Lower lobe of right lung (tissue), 2 donors: ENCODE measurements at regions not wholly inside any gene's neighbourhood (a gene's known extent, or its start where the extent isn't known, plus 50 kb on each side); places are given as distances from the start of the nearest gene placed in this dataset.
A peak's percentile ranks its signal among the peaks of the same experiment; 100 is the strongest.

Experiments
- ATAC-seq, 2 donors: fragments of 200-7000 bp; cut with Tn5 transposase; one replicate each; pipeline ENCODE4 v1.9.1; 2020 to 2022; ENCODE audit warnings: mild to moderate bottlenecking in 2 of 2, moderate library complexity in 2 of 2
- DNase-seq: peaks from one replicate; pipeline ENCODE4 v3.0.0-alpha.2; 2020
- H3K27ac ChIP-seq: fragments of 200-600 bp; one replicate; pipeline ENCODE4 v1.8.0; 2022
- H3K27me3 ChIP-seq: fragments of 200-600 bp; one replicate; pipeline ENCODE4 v1.8.0; 2022; ENCODE audit warnings: low read depth
- H3K36me3 ChIP-seq: fragments of 200-600 bp; one replicate; pipeline ENCODE4 v1.8.0; 2022; ENCODE audit warnings: mild to moderate bottlenecking
- H3K4me1 ChIP-seq: fragments of 200-600 bp; one replicate; pipeline ENCODE4 v1.8.0; 2022
- H3K4me3 ChIP-seq: fragments of 200-600 bp; one replicate; pipeline ENCODE4 v1.8.0; 2022; ENCODE audit warnings: mild to moderate bottlenecking
- H3K9me3 ChIP-seq: fragments of 200-600 bp; one replicate; pipeline ENCODE4 v1.8.0; 2022
- CTCF ChIP-seq: fragments of 200-600 bp; IDR thresholded peaks from one replicate; pipeline ENCODE4 v1.8.0; 2022; ENCODE audit warnings: antibody characterized with exemption, mild to moderate bottlenecking
- intact Hi-C: fragments of 100-400 bp; cut with DNase I; formaldehyde crosslinking; loops from one replicate; pipeline ENCODE4 v1.11.0; 2022
- donor health status: DM: no; HTN: yes; CAD: no; lungs with severe emphysema.

- H3K27ac ChIP-seq, result no peak overlapping the region
- H3K4me1 ChIP-seq, result no peaks in the 10 kb centered on the region
- no peak overlapping the region for H3K4me3 ChIP-seq
- intact Hi-C loops, result no loop called here
- H3K36me3 ChIP-seq, result no peaks in the 10 kb centered on the region
- no peaks in the 10 kb centered on the region for H3K27me3 ChIP-seq
- ATAC-seq (no peak), DNase-seq (no peak)
- no peak for TF ChIP-seq CTCF
- H3K9me3 ChIP-seq, result no peaks in the 10 kb centered on the region
Measured at GRCh38 chr5:153907170-153907775, 131.4 kb downstream of the FAM114A2 start.

DNA sequence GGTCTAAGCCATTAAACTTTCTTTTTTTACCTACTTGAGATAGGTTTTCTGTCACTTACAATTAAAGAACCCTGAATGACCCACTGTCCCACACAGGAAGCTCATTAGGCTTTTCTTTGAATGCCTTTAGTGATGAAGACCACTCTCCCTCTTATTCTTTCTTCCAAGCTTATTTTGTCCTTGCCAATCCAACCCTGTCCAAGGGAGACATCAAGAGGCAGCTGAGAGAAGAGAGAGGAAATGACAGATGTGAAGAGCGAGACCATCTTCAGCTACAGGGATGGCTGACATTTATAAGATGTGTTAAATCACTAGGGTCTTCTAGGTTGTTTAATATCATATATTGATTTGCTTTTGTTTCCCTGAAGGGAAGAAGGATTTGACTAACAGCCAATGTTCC is 133.5 kb downstream of the FAM114A2 start:
- H3K27me3 ChIP-seq, result no peaks in the 10 kb centered on the region
- no peak for TF ChIP-seq CTCF
- H3K27ac ChIP-seq, result no peak overlapping the region
- no peak for ATAC-seq
- H3K36me3 ChIP-seq, result no peaks in the 10 kb centered on the region
- H3K9me3 ChIP-seq, result no peaks in the 10 kb centered on the region
- H3K4me3 ChIP-seq, result no peak overlapping the region
- intact Hi-C loops, result no loop called here
- DNase-seq, result no peak
- no peaks in the 10 kb centered on the region for H3K4me1 ChIP-seq

- Histone ChIP-seq H3K4me1 (no peaks in the 10 kb centered on the region), H3K9me3 (no peaks in the 10 kb centered on the region), H3K36me3 (no peaks in the 10 kb centered on the region), H3K27me3 (no peaks in the 10 kb centered on the region), H3K4me3 (no peak overlapping the region), H3K27ac (no peak overlapping the region)
- TF ChIP-seq CTCF, result no peak
- no peak for ATAC-seq
- DNase-seq, result no peak
- intact Hi-C loops, result no loop called here
Measured at GRCh38 chr5:153903321-153903720, 135.4 kb downstream of the FAM114A2 start.

DNA sequence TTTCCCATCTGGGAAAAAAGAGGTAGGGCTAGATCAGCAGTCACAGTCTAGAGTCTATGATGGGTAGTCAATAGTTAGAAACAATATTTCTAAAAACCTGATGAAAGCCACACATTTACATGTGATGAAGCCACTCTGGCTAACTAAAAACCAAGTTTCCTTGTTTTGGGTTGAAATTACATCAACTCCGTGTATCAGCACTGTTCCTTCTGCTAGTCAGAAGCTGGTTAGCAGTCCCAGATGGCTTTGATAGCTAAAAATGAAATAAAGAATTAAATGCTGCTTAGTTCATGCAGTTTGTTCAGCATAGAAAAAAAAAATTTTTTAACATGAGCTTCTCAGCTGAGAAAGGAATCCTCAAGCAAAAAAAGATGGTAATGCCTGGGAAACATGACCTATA is 136.7 kb downstream of the FAM114A2 start:
- DNase-seq (no peak), ATAC-seq (no peak)
- intact Hi-C loops, result no loop called here
- H3K4me1 ChIP-seq, result no peaks in the 10 kb centered on the region
- no peaks in the 10 kb centered on the region for H3K27me3 ChIP-seq
- no peaks in the 10 kb centered on the region for H3K9me3 ChIP-seq
- no peak for TF ChIP-seq CTCF
- H3K36me3 ChIP-seq, result no peaks in the 10 kb centered on the region
- peak overlapping the region; percentile 46 for H3K27ac ChIP-seq
- H3K4me3 ChIP-seq, result no peak overlapping the region

DNA sequence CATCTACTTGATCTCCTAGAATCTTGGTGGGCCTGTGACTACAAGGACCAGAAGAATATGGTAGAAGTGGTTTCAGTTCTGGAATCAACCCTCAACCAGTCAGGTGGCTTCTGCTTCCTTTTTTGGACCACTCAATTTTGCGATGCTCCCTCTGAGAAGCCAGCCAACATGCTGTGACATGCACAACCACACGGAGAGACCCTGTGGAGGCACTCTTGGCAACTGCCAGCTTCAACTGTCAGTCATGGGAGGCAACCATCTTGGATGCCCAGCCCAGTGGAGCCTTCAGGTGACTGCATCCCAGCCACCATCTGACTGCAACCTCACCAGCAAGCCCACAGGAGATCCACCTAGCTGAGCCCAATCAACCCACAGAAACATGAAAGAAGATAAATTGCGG is 137.3 kb downstream of the FAM114A2 start:
- Histone ChIP-seq H3K27me3 (no peaks in the 10 kb centered on the region), H3K4me3 (no peak overlapping the region), H3K36me3 (no peaks in the 10 kb centered on the region), H3K4me1 (no peaks in the 10 kb centered on the region), H3K27ac (peak overlapping the region; percentile 46), H3K9me3 (no peaks in the 10 kb centered on the region)
- intact Hi-C loops, result no loop called here
- DNase-seq, result no peak
- TF ChIP-seq CTCF, result no peak
- no peak for ATAC-seq
